HG02759 (cell line): ENCODE measurements at regions not wholly inside any gene's neighbourhood (a gene's known extent, or its start where the extent isn't known, plus 50 kb on each side); places are given as distances from the start of the nearest gene placed in this dataset.
A peak's percentile ranks its signal among the peaks of the same experiment; 100 is the strongest.

Experiments
- ATAC-seq: cut with Tn5 transposase; IDR thresholded peaks from one replicate; pipeline ENCODE4 v1.9.1; 2021; ENCODE audit warnings: mild to moderate bottlenecking, moderate library complexity; ENCODE audit not compliant: unreplicated experiment

DNA sequence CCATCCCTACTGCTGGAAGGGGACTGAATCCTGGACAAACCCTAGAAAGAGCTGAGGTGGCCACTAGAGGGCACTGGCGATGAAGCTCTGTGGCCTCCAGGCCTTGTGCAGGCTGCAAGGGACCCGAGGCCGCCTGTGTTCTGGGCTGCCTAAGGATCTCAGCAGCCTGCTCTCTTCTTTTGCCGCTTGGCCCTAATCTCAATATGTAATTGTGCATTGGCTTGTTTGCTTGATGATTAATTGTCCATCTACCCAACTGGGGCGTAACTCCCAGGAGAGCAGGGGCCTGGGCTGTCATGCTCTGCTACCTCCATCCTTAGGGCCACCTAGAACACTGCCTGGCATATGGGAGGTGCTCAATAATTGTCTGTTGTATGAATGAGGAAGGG is 73.8 kb downstream of the SYNE3 start:
- peak; percentile 91 for ATAC-seq

DNA sequence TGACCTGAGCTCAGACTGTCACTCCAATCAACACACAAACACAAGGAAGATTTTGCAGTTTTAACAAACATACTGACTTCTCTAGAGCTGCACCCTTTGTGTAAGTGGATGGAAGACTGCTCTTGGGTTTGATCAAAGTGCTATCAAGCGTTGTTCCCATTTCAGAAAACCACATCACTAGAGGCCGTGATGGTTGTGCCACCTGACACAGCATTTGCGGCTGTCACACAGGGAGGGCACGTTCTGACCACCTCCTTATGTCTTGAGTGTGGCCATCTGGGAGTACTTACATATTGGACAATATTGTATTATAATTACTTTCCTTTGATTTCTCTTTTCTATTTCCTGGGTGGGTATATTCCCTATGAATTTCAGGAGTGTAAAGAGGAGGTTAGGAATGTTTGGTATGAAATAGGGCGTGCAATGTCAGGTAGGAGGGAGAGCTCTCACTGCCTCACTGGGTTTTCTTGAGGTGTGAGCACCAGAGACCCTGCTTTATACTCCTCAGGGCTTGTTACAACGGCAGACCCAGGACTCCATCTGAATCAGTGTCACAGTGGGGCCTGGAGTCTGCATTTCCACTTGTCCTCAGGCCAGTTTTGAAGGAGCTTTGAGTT is 74.3 kb downstream of the SYNE3 start:
- peak; percentile 8 for ATAC-seq

DNA sequence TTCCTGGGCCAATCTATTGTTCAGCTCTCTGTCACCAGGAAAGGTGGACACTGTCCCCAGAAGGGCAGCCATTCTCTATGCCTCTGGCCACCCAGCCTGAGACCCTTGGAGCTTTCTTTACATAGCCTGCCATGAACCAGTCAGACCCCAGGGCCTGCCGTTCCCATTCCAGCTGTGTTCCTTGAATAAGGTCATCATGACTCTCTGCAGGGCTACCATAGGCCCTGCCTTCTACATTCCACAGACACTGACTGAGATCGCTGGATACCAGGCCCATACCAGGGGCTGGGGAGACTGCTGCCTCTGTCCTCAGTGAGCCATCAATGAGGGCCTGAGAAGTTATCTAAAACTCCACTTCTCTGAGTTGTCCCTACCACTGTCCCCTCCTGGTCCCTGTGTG is 75.5 kb downstream of the SYNE3 start:
- ATAC-seq = no peak

DNA sequence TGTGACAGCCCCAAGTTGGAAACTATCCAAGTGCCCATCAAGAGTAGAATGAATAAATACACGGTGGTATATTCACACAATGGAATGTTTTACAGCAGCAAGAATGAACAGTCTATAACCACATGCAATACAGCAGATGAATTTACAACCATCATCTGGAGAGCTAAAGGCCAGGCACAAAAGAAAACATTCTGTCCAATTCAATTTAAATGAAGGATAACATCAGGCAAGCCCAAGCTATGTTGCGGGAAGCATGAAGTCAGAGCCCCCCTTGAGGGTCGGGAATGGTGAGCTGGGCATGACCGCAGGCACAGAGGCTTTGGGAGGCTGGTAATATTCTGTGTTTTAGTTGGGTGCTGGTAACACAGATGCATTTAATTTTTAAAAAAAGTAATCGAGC is 76.0 kb downstream of the SYNE3 start:
- no peak for ATAC-seq

DNA sequence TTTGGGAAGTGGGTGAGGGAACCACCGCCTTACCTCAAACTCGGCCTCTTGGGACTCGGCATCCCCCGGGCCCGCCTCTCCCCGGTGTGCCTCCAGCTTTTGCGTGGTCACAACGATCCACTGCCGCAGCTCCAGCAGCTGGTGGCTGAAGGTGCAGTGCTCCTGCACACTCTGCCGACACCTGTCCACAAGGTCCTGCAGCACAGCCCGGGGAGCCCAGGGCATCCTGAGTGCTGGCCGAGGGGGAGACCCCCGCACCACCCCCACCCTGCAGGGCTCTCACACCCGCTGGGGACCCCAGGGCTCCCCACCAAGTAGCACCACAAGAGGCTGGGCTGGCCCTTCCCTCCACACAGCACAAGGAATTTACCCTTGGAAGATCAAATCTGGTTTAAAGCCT is 76.6 kb downstream of the SYNE3 start:
- no peak for ATAC-seq

DNA sequence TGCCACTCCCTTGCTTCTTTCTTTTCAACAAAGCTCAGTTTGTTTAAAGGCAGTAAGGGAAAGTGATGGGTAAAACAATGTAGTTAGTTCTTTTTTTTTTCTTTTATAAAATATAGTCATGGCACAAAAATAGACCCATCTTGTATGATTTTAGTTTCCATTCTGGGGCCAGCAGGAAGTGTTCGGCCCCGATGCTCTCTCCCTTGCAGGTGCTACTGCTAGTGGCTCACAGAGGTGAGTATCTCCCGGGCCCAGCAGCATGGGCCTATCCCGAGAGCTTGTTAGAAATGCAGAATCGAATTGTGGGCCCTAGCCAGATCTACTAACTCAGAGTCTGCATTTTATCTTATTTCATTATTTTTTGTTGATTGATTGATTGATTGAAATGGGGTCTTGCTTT is 78.7 kb downstream of the SYNE3 start:
- no peak for ATAC-seq

DNA sequence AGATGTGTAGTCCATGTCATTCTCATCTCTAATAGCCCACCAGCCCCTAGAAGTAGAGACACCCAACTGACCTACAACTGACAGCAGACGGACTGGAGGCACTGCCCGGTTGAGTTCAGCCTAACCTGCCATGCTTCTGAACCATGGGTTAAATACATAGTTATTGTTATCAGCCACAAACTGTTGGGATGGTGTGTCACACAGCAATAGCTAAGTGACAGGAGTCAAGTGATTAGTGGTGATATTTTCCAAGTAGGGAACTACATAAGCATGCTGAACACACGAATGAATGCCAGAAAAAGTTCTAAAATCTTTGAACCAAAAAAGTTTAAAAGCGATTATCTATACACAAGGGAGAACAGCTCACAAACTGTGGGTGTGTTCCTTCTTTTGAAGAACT is 80.1 kb downstream of the SYNE3 start:
- no peak for ATAC-seq

DNA sequence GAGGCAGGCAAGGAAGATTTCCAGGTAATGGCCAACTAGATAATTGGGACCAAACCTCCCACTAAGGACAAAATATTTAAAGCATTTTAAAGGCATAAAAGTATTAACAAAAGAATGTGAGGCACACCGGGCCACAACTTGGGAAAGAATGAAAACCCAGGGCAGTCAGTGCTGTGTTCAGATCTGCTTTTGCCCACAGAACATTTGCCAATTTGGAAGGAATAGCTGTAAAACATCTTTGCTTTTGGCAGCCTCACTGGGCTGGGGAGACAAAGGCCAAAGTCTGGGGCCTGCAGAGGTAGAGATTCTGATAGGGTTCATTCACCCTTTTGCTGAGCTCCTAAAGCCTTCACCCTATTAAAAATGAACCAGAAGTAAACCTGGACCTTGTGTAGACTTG is 82.3 kb downstream of the SYNE3 start:
- no peak for ATAC-seq

DNA sequence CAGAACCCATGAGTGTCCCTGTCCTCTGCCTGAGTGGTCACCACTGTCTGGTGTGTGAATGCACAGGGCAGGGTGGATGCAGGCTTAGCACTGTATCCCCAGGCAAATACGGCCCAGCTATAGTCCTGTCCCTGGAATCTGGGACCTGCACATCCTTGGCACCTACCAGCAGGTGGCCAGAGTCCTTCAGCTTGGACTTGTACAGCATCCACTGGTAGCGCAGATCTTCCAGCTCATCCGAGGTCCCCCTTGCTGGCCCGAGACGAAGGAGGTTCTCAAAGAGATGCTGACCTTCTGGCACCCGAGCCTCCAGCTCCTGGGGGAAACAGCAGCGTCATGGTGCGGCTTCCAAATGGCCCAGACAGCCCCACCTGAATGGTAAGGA is 83.4 kb downstream of the SYNE3 start:
- no peak for ATAC-seq

DNA sequence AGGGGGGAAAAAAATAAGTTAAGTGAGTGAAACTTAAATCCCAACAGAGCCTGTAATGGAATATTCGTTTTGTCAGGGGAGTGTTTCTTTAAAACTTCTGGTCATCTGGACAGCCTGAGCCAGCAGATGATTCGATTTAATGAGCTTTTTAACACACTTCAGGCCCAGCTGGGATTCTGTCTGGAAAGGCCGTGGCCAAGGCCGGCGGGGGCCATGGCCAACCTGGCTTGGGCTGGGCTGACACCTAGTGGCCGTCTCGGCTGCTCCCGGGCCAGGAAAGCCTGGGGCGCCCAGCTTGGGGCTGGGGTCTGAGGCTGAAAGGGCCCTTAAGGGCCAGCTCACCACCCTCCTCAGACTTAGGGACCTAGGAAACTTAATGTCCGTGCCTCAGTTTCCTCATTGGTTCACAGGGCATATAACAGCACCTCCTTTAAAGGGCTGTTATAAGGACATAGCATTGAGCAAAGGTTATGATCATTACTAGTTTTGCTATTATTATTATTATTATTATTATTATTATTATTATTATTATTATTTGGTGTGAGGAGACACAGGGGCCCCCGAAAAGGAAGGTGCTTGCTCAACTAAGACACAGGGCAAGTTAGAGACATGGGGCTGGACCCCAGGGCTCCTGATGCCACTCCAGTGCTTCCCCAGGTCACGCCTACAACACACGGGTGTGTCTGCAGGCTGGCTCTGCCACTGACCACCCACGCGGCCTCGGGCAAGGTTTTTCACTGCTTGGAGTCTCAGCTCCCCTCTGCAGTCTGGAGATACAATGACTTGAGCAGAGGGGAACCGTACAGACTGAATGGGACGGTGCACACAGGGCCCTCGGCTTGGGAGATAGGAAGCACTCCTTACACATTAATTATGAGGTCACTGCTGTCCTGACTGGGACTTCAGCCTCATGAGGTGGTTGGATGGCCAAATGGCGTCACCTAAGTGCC is 84.0 kb downstream of the SYNE3 start:
- no peak for ATAC-seq

DNA sequence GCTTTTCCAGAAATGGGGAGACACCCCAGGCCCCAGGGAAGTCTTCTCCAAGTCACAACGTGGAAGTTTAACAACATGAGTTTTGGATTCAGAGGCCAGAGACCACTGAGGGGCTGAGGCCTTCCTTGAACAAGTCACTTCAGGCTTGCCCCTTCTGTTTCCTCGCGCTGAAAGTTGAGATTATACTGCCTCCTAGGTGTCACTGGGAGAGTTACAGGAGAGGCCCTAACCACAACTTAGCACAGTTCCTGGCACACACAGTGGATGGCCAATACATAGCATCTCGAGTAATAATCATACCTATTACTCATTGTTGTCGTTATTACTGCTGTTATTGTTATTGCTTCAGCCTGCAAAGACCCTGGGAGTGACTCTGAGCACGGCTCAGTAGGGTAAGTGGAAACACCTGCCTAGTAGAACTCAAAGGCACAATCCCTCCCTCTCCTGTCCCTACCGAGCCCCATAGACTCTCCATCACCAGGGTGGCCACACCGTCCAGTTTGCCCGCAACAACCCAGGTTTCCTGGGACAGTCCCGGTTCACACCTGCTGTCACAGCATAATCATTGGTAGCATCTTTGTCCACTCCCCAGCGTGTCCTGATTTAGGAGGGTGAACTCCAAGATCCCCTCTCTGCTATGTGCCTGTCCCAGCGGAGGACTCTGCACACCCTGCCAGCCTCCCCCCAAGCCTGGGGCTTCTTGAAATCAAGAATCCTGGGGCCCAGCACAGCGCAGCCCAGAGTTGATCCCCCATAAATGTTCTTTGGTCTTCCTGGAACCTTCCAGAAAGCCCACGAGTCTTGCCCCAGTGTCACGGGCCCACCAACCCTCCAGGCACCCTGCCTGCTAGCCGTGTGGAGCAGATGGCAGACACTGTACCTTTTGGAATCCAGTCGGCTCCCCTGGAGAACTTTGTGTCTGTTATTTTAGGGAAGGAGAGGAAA is 85.0 kb downstream of the SYNE3 start:
- no peak for ATAC-seq

DNA sequence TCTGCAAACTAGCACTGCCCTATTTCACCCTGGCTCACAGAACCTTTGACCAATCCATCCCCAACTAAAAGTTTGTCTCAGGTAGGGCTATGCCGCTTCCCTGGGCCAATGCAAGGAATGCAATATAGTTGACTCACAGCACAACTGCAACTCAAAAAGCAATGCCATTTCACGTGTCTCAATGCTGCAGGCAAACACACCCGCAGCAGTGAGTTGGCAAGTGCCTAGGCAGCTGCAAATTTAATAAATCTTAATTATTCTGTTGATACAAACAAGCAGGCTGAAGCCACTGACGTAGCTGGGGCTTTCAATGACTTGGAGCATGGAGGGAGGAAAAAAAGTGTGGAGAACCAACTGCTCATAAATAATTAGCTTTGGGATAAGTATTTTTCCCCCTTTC is 87.9 kb downstream of the SYNE3 start:
- ATAC-seq = no peak

DNA sequence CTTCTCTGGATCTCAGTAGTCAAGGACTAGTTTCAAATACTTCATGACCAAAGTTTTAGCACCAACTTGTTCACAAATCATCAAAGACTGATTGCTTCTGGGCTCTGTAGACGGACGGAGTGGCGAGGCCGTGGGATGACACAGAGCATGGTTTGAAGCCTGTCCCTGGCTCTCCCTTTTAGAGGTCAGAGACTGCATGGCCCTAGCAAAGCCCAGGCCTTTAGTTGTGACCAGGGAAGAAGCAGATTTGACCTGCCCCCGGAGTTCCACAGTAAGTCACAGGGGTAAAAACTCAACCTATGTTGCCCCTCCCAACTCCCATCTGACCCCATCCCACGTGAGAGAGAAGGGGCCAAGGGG is 90.4 kb downstream of the SYNE3 start:
- ATAC-seq = no peak

DNA sequence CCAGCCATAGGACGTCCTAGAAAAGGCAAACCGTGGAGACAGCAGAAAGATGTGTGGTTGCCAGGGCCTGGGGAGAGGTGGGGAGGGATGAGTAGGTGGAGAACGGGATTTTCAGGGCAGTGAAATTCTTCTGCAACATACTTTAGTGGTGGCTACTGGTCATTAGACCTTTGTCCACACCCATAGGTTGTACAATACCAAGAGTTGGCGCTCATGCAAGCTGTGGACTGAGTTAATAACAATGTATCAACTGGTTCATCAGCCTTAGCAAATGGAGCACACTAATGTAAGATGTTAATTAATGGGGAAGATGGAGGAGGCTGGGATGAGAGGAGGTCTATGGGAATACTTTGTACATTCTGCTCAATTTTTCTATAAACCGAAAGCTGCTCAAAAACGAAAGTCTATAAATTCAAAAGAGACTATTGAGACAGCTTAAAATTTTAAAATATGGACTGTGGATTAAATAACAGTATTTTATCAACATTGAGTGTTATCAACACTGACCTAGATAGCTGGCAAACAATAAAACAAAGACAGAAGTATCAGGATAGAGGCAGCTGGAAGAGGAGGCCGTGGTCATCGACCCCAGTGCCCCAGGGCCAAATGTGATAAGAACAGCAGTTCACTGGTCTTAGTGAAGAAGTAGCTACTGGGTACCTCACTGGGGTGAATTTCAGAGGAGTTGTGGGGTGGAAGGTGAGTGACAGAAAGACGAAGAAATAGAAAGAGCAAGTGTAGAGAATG is 90.9 kb downstream of the SYNE3 start:
- ATAC-seq = no peak

DNA sequence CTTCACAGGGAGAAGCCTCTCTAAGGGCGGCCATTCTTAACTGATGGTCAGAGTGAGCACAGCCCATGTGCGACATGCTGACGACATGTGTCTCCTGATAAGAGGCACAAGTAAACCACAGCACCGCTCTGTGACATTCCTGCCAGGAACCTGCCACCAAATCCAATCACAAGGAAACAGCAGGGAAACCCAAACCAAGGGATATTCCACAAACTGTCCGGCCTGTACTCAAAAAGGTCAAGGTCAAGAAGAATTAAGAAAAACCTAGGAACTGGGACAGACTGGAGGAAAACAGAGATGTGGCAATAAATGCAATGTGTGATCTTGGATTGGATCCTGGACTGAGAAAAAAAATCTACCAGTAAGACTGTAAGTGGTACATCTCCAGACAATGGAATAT is 91.9 kb downstream of the SYNE3 start:
- no peak for ATAC-seq

DNA sequence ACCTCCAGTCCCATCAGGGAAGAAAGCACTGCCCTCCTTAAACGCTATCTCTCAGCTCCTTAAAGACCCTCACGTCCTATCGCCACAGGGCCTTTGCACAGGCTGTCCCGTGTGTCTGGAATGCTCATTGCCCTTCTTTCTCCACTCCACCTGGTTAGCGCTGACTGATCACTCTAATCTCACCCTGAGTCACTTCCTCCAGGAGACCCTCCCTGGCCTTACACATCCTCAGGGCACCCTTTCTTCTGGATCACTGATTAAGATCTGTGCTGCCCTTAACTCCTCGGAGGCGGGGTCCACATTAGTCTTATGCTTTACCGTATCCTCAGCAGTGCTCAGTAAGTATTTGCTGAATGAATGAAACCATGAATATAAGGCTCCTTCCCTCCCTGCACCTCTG is 94.7 kb downstream of the SYNE3 start:
- ATAC-seq = no peak

DNA sequence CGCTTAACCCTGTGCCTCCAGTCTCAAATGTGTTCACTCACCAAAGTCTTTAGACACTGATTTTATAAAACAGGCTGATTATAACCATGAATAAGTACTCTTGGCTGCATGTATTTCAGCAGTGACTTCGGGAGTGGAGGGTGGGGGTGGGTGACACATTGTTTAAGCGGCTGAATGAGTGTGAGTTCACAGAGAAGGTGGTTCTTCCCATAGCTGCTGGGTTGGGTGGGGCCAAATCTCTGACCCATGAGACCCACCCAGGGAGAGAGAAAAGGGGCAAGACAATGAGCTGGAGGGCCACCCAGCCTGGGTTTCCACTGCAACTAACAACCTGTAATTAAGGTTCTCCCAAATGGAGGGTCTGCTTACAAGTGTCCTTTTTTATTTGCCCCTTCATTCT is 96.4 kb downstream of the SYNE3 start:
- no peak for ATAC-seq

DNA sequence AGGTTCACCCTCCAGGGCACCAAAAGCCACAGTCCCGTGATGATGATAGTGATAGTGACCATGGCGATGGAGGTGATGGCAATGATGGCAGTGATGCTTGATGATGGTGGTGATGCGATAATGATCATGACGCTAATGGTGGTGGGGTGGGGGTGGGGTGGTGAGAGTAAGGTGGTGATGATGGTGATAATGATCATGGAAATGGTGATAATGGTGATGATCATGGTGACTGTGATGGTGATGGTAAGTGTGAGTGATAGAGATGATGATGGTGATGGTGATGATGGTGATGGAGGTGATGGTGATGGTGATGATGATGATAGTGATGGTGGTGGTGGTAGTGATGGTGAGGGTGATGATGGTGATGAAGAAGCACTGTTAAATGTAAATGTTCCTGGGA is 96.9 kb downstream of the SYNE3 start:
- no peak for ATAC-seq

DNA sequence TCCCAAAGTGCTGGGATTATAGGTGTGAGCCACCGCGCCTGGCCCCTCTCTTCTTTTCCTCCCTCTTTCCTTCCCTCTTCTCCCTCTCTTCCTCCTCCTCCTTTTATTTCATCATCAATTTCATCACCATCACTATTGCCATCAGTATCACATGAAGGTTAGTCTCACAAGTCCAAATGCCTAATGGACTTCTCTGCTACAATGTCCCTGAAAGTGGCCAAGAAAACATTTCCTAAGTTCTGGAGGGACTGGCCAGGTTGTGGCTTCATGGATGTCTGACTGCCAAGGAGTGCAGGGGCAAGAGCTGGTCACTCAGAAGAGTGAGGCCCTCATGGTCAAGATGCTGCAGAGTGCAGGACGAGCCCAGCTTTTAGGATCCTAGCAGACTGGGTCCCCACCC is 97.6 kb downstream of the SYNE3 start:
- no peak for ATAC-seq

DNA sequence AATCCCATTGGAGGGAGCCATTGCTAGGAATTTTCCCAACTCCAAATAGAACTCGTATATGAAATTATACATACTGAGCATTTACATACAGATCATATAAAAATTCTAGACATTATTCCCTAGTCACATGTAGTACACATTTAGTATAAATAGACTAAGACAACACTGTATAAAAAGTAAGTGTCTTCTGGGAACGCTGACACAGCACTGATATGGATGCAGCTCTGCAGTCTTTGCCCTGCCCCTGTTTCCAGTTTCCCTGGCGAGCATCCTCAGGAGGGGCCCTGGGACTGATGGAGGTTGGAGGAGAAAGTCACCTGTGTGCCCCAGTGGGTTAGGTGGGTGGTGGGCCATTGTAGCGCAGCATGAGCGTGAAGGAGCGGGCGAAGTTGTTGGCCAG is 97.8 kb upstream of the CLMN start:
- no peak for ATAC-seq

DNA sequence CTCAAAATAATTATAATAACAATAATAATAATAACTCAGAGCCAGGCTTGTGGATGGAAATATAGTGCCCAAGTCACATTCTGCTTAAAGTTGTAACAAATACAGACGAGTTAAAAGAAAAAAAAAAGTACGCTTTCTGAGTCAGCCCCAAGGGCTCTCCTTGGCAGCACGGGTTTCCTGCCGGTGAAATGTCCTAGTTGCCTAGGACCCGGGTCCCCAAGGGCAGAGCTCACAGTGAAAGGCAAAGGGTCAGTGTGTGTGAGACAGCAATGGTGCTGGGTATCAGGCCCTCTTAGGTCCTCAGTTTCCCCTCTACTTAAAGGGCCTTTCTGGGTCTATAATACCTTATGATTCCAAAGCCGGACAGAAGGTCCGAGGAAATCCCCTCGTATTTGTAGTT is 96.3 kb upstream of the CLMN start:
- no peak for ATAC-seq
